ENCODE measurements at regions not wholly inside any gene's neighbourhood (a gene's known extent, or its start where the extent isn't known, plus 50 kb on each side); places are given as distances from the start of the nearest gene placed in this dataset.

DNA sequence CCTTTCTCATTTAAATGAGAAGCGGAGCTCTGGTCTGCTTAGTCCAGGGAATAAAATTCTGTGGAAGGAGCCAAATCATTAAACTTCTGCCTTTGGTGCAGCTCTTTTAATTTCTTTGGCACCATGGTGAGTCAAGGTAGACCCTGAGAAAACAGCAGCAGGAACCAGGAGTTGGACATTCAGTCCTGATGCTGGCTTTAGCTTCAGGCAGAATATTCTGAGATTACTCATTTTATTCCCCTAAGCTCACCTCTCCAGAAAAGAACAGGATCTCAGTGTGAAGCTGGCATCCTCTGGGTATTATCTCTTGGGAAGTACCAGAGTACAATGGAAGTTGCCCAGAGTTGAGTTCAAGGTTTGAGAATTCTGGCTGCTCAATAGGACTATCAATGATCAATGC, 211.6 kb upstream of the NRP1 start:
- Histone ChIP-seq H3K4me1 (ENCODE audit: insufficient read depth, insufficient read length) (no peaks in the 10 kb centered on the region), H3K9ac (ENCODE audit: insufficient read length, low read depth) (no peak overlapping the region), H3K27me3 (ENCODE audit: insufficient read depth, insufficient read length) (no peaks in the 10 kb centered on the region), H3K36me3 (ENCODE audit: insufficient read depth, insufficient read length, low read length) (no peaks in the 10 kb centered on the region), H3K9me3 (ENCODE audit: insufficient read depth, low read length) (no peaks in the 10 kb centered on the region), H3K4me3 (ENCODE audit: insufficient read length, low read depth) (no peak overlapping the region)
- DNase-seq (ENCODE audit: low read depth, low spot score) = no peak
- TF ChIP-seq ZNF274 (IDR thresholded peaks at IDR 0.05; ENCODE audit: low read depth, low read length) = no peak
- TF ChIP-seq YY1 (IDR thresholded peaks at IDR 0.05; ENCODE audit: insufficient read depth, insufficient read length) = no peak
- no peak for TF ChIP-seq SUZ12 (IDR thresholded peaks at IDR 0.05; ENCODE audit: extremely low read depth, insufficient read depth, insufficient read length)

- Histone ChIP-seq H3K9me3 (ENCODE audit: insufficient read depth, low read length) (no peaks in the 10 kb centered on the region), H3K4me1 (ENCODE audit: insufficient read depth, insufficient read length) (no peaks in the 10 kb centered on the region), H3K27me3 (ENCODE audit: insufficient read depth, insufficient read length) (no peaks in the 10 kb centered on the region), H3K9ac (ENCODE audit: insufficient read length, low read depth) (no peak overlapping the region), H3K36me3 (ENCODE audit: insufficient read depth, insufficient read length, low read length) (no peaks in the 10 kb centered on the region), H3K4me3 (ENCODE audit: insufficient read length, low read depth) (no peak overlapping the region)
- no peak for DNase-seq (ENCODE audit: low read depth, low spot score)
- TF ChIP-seq ZNF274 (IDR thresholded peaks at IDR 0.05; ENCODE audit: low read depth, low read length) (no peak), YY1 (IDR thresholded peaks at IDR 0.05; ENCODE audit: insufficient read depth, insufficient read length) (no peak), SUZ12 (IDR thresholded peaks at IDR 0.05; ENCODE audit: extremely low read depth, insufficient read depth, insufficient read length) (no peak)
These were observed 208.5 kb upstream of the NRP1 start for GRCh38 chr10:33542752-33543505.

DNA sequence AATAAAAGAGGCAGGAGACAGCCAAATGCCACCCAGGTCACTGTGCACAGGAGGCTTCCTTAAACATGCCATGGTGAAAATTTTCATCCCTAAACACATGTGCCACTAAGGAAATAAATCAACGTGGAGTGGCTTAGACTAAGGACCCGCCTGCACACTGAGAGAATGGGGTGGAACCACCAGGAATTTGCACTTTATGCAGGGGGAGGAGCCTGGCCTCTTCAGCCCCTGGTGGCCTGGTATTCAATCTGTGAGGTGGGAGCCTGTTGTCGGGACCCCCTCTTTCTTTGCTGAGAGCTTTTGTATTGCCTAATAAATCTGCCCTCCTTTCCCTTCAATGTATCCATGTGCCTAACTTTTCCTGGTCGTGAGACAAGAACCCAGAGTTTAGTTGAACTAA, 204.6 kb upstream of the NRP1 start:
- DNase-seq (ENCODE audit: low read depth, low spot score) = no peak
- Histone ChIP-seq H3K36me3 (ENCODE audit: insufficient read depth, insufficient read length, low read length) (no peaks in the 10 kb centered on the region), H3K9ac (ENCODE audit: insufficient read length, low read depth) (no peak overlapping the region), H3K27me3 (ENCODE audit: insufficient read depth, insufficient read length) (no peaks in the 10 kb centered on the region), H3K4me3 (ENCODE audit: insufficient read length, low read depth) (no peak overlapping the region), H3K4me1 (ENCODE audit: insufficient read depth, insufficient read length) (no peaks in the 10 kb centered on the region), H3K9me3 (ENCODE audit: insufficient read depth, low read length) (no peaks in the 10 kb centered on the region)
- no peak for TF ChIP-seq YY1 (IDR thresholded peaks at IDR 0.05; ENCODE audit: insufficient read depth, insufficient read length)
- TF ChIP-seq SUZ12 (IDR thresholded peaks at IDR 0.05; ENCODE audit: extremely low read depth, insufficient read depth, insufficient read length) = no peak
- TF ChIP-seq ZNF274 (IDR thresholded peaks at IDR 0.05; ENCODE audit: low read depth, low read length) = no peak

GRCh38 chr10:33537066-33537465, 202.6 kb upstream of the NRP1 start:
- no peak for DNase-seq (ENCODE audit: low read depth, low spot score)
- H3K9me3 ChIP-seq (ENCODE audit: insufficient read depth, low read length) = no peaks in the 10 kb centered on the region
- no peak for TF ChIP-seq ZNF274 (IDR thresholded peaks at IDR 0.05; ENCODE audit: low read depth, low read length)
- no peak for TF ChIP-seq YY1 (IDR thresholded peaks at IDR 0.05; ENCODE audit: insufficient read depth, insufficient read length)
- no peak for TF ChIP-seq SUZ12 (IDR thresholded peaks at IDR 0.05; ENCODE audit: extremely low read depth, insufficient read depth, insufficient read length)
- no peak overlapping the region for H3K9ac ChIP-seq (ENCODE audit: insufficient read length, low read depth)
- H3K4me3 ChIP-seq (ENCODE audit: insufficient read length, low read depth) = no peak overlapping the region
- H3K36me3 ChIP-seq (ENCODE audit: insufficient read depth, insufficient read length, low read length) = no peaks in the 10 kb centered on the region
- no peaks in the 10 kb centered on the region for H3K27me3 ChIP-seq (ENCODE audit: insufficient read depth, insufficient read length)
- H3K4me1 ChIP-seq (ENCODE audit: insufficient read depth, insufficient read length) = no peaks in the 10 kb centered on the region

- TF ChIP-seq YY1 (IDR thresholded peaks at IDR 0.05; ENCODE audit: insufficient read depth, insufficient read length) (no peak), ZNF274 (IDR thresholded peaks at IDR 0.05; ENCODE audit: low read depth, low read length) (no peak), SUZ12 (IDR thresholded peaks at IDR 0.05; ENCODE audit: extremely low read depth, insufficient read depth, insufficient read length) (no peak)
- no peaks in the 10 kb centered on the region for H3K9me3 ChIP-seq (ENCODE audit: insufficient read depth, low read length)
- no peaks in the 10 kb centered on the region for H3K4me1 ChIP-seq (ENCODE audit: insufficient read depth, insufficient read length)
- H3K9ac ChIP-seq (ENCODE audit: insufficient read length, low read depth) = no peak overlapping the region
- H3K36me3 ChIP-seq (ENCODE audit: insufficient read depth, insufficient read length, low read length) = no peaks in the 10 kb centered on the region
- no peak for DNase-seq (ENCODE audit: low read depth, low spot score)
- no peak overlapping the region for H3K4me3 ChIP-seq (ENCODE audit: insufficient read length, low read depth)
- no peaks in the 10 kb centered on the region for H3K27me3 ChIP-seq (ENCODE audit: insufficient read depth, insufficient read length)
These were observed 202.0 kb upstream of the NRP1 start for GRCh38 chr10:33536508-33536907.

DNA sequence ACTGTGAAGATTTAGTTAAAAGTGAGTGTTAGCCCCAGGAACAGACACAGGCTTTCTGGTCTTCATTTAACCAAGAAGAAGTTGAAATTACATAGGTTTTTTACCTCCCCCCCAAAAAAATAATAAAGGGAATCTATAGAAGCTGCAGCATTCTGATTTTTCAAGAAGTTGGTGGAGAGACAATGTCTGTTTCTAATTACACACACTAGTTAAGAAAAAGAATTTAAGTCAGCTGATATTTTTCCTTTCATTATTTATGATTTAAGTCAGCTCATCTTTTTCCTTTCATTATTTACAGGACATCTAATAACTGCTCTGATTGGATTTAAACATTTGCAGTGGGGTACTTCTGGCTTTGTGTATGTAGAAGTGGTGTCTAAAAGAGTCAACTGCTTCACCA, 201.4 kb upstream of the NRP1 start:
- TF ChIP-seq ZNF274 (IDR thresholded peaks at IDR 0.05; ENCODE audit: low read depth, low read length) (no peak), SUZ12 (IDR thresholded peaks at IDR 0.05; ENCODE audit: extremely low read depth, insufficient read depth, insufficient read length) (no peak), YY1 (IDR thresholded peaks at IDR 0.05; ENCODE audit: insufficient read depth, insufficient read length) (no peak)
- Histone ChIP-seq H3K4me1 (ENCODE audit: insufficient read depth, insufficient read length) (no peaks in the 10 kb centered on the region), H3K27me3 (ENCODE audit: insufficient read depth, insufficient read length) (no peaks in the 10 kb centered on the region)

GRCh38 chr10:33534416-33534815, 199.9 kb upstream of the NRP1 start:
- TF ChIP-seq YY1 (IDR thresholded peaks at IDR 0.05; ENCODE audit: insufficient read depth, insufficient read length) = no peak
- TF ChIP-seq ZNF274 (IDR thresholded peaks at IDR 0.05; ENCODE audit: low read depth, low read length) = no peak
- no peak for TF ChIP-seq SUZ12 (IDR thresholded peaks at IDR 0.05; ENCODE audit: extremely low read depth, insufficient read depth, insufficient read length)
- Histone ChIP-seq H3K9ac (ENCODE audit: insufficient read length, low read depth) (no peak overlapping the region), H3K4me3 (ENCODE audit: insufficient read length, low read depth) (no peak overlapping the region)

More for the DNA sequence above, 201.4 kb upstream of the NRP1 start:
- Histone ChIP-seq H3K9me3 (ENCODE audit: insufficient read depth, low read length) (no peaks in the 10 kb centered on the region), H3K4me3 (ENCODE audit: insufficient read length, low read depth) (no peak overlapping the region), H3K36me3 (ENCODE audit: insufficient read depth, insufficient read length, low read length) (no peaks in the 10 kb centered on the region), H3K9ac (ENCODE audit: insufficient read length, low read depth) (no peak overlapping the region)
- DNase-seq (ENCODE audit: low read depth, low spot score) = no peak

More at GRCh38 chr10:33534416-33534815, 199.9 kb upstream of the NRP1 start:
- Histone ChIP-seq H3K27me3 (ENCODE audit: insufficient read depth, insufficient read length) (no peaks in the 10 kb centered on the region), H3K36me3 (ENCODE audit: insufficient read depth, insufficient read length, low read length) (no peaks in the 10 kb centered on the region), H3K9me3 (ENCODE audit: insufficient read depth, low read length) (no peaks in the 10 kb centered on the region), H3K4me1 (ENCODE audit: insufficient read depth, insufficient read length) (no peaks in the 10 kb centered on the region)
- no peak for DNase-seq (ENCODE audit: low read depth, low spot score)

Measured in NT2/D1 (cell line).